Stimulated activated CD4-positive, alpha-beta T cell treated with anti-CD3 and anti-CD28 coated beads, Interleukin-1b, Interleukin-23, amount 100 ng/mL, for 4 hours (primary cell): ENCODE measurements at regions not wholly inside any gene's neighbourhood (a gene's known extent, or its start where the extent isn't known, plus 50 kb on each side); places are given as distances from the start of the nearest gene placed in this dataset.
A peak's percentile ranks its signal among the peaks of the same experiment; 100 is the strongest.

ENCODE experiments used
- DNase-seq, 2 donors: peaks; one replicate each; pipeline ENCODE4 v3.0.0-alpha.2; 2020; ENCODE audit warnings: low read depth in 2 of 2

DNA sequence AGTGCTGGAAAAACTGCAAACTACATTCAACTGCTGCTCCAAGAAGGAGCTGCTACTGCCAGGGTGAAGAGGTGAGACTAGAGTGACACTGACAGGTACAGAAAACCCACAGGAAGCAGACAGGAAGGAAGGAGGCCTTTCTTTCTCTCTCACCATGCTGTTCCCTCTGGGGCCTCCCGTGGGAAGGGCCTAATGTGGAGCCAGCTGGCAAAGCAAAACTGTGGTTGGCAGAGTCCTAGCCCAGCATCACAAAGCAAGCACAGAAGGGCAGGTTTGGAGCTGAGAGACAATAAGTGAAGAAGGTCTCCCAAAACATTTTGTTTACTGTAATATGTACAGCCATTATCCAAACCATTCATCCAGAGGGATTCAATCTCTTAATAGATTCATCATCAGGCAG lies 122.5 kb upstream of the MAX start:
- no peak for DNase-seq

DNA sequence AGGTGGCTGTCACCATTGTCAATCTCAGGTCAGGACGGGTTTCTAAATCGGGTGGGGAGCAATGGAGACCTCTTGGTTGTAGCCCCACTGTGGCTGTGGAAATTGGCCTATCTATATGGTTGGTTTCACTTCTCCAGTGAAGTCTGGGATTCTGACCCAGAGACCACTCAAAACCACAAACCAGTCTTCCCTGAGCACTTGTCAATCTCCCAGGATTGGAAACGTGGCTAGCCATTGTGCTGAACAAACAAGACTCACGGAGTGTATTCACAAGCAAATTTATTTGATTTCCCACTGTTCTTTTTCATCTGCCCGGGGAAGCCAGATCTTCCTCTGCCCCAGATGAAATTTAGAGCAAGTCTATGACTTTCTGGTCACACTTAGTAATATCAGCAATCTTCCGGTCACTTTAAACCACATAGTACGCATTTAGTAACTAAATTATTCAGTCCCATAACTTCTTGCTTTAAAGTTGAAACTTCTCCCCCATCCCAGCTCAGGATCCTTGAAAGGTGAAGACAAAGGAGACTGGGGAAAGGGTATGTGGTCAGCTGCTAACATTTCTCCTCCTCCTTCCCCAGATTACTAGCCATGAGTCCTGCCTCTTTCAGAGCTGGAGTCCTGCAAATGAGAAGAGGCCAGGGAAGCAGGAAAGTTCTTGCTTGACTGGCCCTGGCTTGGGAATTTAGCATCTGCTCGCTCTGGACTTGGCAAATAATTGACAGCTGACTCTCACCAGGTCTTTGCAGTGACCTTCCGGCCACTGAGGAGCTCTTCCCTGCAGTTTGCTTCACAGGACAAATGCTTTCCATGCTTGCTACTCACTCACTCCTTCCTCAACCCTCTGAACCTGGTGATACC lies 123.2 kb upstream of the MAX start:
- no peak for DNase-seq

DNA sequence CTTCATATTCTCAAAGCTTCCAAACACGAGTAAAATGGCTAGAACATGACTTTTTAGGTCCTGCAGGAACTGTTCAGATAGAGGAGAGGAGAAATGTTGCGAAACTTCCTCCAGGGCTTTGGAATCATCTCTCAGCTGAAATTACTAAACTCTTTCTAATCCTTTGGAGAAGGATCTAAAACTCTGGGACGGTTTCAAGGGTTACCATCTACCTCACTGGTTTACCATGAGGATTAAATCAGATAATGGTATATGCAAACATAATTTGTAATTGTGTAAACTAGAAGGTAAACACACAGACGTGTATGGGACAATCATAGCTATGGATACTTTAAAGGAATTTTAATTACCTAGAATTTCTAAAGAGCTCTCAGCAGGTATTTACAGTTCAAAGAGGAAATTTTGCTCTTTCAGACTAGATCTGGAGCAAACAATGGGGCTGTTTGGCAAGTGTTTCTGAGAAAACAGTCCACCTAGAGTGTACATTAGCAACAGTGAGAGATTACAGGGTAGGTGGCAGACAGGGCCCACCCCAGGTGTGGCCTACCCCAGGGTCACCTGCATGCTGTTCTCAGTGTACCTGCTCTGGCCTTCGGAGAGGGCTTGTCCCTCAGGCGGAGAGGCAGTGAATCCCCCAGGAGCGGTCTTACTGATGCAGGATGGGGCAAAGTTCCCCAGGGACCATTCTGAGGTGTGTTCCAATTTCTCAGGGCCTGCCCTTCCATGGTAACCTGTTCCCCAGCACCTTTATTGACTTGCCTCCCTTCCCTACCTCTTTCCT lies 124.7 kb upstream of the MAX start:
- DNase-seq, result no peak

DNA sequence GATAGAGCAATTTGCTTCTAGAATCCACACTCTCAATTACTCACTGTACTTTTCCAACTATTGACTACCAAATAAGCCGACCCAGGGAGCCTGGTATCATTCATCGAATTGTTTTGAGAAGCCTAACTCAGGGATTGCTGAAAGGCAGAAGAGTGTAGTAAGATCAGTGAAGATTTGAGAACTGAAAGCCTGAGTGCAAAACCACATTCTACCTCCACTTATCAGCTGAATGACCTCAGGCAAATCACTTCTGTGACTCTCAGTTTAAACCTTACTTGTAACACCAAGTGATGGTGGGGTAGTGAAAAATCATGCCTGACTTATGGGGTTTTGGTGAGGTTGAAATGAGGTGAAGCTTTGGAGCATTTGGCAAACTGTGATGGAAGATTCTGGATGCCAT lies 126.1 kb upstream of the MAX start:
- DNase-seq, result no peak

DNA sequence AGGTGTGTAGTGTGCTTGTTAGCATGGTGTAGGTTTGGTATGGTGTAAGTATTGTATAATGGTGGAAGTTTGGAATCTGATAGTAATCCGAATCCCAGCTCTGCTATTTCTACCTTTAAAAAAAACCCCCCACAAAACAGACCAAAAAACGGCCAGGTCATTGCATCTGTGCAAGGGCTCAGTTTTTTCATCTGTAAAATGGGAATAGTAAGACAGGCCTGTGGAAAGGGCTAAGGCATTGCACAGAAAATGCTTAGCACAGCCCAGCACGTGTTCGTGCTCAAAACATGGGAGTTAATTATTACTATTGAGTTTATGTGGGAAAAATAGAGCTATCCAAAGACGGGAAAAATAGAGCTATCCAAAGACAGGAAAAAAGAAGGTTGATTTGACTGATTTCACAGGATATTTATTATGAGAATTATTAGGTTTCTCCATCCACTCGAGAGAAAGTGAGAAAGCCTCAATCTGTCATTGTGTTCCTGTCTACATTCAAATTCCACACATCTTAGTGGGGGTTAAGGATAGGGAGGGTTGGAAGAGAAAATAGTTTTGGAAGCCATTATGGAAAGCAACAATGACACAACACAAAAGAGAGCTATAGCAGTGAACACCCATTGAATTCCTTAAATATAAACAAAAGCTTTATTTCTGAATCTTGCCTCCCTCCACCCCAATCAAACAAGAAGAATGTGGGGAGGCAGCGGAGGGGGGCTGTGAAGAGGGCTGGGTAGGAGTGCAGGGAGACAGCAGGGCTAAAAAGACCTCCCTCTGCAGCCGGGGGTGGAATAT lies 126.8 kb upstream of the MAX start:
- no peak for DNase-seq

DNA sequence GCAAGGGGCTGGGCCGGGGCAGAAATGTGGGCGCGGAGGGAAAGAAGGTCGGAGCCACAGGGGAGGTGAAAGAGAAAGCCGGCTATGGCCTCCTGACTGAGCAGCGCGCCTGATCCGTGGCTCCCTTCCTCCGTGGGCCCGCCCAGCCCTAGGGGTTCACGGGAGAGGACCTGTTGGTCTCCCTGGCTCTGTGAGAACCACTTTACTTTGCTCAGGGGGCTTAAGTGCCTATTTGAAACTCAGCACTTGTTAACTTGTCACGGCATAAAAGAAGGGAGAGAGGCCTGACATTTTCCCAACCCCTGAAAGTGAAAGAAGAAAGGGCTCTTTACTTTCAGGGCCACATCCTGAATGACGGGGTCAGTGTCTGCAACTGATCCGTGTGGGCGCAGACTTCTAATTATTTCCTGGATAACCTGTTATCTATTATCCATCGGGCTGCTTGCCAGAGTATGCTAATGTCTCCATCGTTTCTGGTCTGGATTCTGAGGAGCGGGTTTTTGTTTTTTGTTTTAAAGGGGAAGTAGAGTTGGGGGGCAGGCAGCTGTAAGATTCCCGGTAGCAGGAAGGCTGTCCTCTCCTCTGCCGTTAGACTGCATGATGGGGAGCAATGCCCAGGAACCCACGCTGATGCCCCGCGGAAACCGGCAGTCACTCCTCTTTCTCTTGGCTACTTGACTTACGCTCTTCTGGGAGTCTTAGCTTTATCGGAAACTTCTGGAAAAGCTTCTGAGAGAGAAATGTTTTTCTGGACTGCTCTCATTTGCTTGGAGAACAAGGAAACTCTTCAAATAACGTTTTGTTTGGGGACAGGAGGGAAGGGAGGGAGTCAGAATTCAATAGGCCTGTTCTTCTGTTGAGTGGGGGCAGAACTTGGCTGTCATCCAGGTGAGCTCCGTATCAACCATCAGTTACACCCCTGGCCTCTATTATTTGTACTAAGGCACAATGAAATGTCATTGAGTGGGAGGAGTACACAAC lies 127.7 kb upstream of the MAX start:
- DNase-seq, result peak in 1 of 2 donors; percentile 22

DNA sequence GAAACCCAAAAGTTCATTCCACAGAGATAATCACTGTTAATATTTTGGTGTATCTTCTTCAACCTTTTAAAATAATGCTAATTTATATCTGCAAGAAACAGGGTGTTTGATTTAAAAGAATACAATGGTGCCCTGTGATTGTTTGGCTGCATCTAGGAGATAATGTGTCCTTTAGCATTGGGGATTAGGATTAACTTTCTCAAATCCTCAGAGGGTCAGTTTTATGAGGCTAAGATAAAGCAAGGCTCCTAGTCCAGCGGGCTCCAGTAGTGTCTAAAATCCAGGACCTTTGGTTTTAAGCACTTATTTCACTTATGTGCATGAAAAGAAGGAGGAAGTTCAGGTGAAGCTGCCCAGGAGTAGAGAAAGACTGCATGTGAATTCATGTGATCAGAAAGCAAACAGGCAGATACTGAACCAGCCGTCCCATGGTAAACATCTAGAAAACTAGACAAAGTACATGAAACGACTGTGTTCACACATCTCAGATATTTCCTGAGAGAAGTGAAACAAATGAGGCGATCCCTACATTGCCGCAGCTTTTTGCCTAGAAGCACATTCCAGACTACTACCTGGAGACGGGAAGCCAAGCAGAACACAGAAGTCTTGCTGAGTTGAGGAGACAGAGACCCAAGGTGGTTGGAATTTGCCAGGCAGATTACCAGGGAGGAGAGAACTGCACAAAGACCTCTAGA lies 129.1 kb upstream of the MAX start:
- DNase-seq, result no peak

DNA sequence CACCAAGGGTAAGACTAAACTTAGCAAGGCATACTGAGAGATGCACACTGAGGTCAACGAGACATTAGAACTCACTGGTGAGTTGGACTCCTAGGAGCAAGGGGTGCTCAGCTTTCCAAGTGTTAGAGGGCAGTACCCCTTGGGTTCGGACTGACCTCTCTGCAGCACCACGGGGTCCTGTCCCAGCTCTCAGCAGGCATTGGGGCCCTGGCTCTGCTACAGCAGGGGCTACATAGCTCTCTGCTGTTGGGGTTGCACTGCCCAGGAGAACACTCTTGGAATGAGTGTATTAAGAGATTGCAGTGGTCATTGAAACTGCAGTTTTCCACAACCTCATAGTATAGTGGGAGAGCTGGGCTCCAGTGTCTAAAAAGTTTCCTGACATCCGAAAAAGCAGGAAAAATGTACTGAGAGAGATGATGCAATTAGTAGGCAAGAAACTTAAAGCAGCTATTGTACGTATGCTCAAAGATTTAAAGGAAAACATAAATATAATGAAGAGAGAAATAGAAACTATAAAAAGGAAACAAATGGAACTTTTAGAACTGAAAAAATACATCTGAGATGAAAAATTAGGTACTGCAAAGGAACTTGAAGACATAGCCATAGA lies 132.5 kb upstream of the MAX start:
- DNase-seq, result no peak

DNA sequence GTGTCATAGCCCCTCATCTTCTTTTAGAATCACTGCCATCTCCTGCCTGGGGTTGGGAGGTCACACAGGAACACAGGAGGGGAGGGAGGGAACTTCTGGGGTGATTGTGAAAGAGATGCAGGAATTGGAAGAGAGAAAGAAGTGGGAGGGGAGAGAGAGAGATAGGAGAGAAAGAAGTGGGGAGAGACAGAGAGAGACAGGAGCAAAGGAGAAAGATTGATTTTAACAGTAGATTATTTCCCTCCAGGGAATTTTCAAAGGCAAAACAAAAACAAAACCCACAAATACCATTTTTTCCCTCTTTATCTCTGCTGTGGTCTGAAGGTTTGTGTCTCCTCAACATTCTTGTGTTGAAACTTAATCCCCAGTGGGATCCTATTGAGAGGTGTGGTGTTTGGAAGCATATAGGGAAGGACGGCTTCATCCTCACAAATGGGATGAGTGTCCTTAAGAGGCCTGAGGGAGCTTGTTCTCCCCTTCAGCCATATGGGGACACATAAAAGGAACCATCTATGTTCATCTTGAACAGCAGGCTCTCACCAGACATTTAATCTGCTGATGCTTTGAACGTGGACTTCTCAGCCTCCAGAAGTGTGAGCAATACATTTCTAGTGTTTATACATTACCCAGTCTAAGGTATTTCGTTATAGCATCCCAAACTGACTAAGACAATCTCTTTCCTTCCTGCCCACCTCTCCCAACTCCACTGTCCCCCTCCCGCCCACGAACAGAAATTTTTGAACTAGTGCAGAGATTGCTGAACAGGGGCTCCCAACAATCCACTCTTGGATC lies 134.9 kb upstream of the MAX start:
- DNase-seq, result no peak

DNA sequence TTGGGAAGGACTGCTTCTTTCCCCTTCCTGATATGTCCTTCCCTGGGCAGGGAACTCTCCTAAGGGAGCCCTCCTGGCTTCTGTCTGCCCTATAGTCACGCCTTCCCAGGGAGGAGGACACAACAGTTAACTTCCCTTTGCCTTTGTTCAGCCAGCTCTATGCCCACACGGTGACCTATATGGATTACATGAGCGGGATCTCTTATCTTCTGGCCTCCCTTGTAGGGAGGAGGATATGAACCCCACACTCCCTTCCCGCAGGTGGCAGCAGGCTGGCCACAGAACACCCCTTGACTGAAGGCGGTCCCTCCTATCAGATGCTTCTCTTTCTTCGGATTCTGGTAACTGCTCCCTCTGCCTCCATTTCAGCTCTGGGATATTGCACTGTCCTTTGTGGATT lies 135.6 kb upstream of the MAX start:
- no peak for DNase-seq

DNA sequence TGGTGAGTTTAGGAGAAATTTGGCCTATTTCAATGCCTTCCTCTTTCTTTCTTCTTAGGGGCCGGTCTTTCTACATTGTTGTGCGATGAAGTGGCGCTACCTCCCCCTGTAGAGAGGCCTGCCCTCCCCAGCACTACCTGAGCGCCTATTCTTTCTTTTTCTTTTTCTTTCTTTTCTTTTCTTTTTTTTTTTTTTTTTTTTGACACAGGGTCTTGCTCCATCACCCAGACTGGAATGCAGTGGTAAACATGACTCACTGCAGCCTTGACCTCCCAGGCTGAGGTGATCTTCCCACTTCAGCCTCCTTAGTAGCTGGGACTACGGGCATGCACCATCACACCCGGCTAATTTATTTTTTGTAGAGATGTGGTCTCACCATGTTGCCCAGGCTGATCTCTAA lies 136.1 kb upstream of the MAX start:
- no peak for DNase-seq

DNA sequence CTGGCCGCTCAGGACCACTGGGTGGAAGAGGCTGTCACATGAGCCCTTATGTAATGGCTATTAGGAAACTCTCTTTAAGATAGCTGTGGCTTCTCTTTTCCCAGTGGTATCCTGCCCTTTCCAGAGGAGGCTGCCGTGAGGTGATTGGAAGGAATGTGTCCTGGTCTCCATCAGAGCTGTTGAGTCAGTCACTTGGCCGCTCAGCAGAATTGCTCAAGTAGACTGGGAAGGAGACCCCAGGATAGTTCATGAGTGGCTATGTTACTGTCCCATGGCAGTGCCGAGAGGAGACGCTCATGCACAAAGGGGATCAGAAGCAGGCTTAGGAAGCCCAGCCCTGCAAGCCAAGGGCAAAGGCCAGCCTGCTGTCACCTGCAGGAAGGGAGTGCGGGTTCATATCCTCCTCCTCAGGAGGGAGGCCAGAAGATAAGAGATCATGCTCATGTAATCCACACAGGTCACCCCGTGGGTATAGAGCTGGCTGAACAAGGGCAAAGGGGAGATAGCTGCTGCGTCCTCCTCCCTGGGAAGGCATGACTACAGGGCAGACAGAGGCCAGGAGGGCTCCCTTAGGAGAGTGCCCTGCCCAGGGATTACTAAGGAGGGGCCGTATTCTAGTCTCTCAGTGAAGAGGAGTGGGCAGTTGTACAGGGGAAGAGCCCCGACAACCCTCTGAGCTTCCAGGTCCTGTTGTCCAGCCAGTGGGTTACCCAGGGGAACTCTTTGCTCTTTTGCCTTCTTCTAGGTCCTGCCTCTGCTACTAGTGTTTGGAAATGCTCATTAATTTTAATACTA lies 137.0 kb upstream of the MAX start:
- DNase-seq, result no peak

DNA sequence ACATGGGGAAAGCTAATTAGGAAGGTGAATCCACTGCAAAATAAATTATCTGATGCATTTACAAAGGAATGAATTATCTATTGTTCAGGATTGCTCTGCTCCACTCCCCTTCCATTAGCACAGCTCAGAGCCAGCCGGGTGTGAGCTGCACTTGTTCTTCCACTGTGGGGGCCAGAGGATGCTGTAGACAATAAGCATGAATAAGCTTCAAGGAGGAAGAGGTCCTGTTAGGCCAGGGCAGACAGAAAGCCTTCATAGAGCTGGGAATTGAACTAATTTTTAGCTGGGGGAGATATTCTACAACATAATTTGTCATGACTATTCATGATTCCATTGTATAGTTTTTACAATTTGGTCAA lies 137.6 kb upstream of the MAX start:
- DNase-seq, result no peak

DNA sequence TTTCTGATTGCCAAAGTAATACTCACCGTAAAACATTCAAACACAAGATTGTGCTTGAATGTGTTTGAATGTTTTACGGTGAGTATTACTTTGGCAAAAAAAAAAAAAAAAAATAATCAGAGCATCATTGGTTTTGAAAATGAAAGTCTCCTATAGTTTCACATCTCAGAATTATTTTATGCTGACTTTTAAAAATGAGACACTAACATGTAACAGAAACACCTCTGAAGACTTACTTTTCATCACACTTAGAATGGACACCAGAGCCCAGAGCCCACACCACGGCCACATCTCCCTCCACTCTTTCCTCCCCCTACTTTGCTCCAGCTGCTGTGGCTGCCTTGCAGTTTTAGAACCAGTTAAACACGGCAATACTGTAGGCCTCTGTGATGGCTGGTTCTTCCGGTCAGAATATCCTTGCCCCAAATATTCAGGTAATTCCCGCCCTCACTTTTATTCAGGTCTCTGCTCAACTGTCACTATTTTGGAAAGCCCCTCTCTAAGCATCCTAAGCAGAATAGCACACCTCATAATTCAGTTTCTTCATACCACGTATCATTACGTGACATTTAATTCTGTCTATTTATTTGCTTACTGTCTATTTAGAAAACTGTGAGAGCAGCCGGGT lies 138.9 kb upstream of the MAX start:
- DNase-seq, result no peak

DNA sequence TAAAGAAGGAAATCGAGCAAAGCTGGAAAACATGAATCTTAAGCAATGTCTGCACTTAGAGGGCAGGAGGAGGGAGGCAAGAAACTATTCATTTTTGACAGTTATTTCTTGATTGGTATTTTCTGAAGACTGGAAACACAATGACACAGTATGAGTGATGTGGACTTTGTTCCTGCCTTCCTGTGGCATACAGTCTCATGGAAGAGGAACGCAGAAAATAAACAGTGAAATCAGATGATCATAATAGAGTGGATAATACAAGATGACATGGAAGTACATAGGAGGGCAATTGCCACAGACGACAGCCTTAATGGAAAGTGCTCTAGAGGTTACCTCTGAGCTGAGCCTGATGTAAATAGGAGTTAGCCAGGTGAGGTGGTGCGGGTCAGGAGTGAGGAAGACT lies 140.4 kb upstream of the MAX start:
- DNase-seq, result no peak

DNA sequence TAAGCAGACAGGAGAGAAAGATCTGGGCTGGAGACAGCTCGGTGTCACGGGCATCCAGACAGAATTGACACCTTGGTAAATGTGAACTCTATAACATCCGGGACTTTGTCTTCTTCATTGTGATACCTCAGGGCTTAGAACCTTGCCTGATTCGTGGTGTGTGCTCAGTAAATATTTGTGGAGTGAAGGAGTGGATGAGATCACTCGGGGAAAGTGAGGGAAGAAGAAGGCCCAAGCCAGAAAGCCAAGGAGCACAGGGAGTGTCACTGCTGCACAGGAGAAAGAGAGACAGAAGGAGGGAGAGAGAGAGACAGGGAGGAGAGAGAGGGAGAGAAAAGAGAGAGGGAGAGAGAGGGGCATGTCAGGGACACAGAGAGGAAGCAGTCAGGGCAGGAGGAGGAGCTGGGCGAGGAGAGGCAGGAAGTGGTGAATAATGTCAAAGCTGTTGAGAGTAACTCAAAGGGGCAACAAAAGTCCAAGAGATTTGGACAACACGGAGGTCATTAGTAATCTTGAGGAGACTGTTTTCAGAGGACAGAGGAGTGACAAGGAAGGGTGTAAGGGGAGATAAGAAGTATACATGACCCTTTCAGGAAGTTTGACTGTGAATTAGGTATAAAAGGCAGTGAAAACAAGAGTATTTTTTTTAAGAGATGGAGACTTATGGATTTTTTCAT lies 141.6 kb upstream of the MAX start:
- DNase-seq, result no peak

DNA sequence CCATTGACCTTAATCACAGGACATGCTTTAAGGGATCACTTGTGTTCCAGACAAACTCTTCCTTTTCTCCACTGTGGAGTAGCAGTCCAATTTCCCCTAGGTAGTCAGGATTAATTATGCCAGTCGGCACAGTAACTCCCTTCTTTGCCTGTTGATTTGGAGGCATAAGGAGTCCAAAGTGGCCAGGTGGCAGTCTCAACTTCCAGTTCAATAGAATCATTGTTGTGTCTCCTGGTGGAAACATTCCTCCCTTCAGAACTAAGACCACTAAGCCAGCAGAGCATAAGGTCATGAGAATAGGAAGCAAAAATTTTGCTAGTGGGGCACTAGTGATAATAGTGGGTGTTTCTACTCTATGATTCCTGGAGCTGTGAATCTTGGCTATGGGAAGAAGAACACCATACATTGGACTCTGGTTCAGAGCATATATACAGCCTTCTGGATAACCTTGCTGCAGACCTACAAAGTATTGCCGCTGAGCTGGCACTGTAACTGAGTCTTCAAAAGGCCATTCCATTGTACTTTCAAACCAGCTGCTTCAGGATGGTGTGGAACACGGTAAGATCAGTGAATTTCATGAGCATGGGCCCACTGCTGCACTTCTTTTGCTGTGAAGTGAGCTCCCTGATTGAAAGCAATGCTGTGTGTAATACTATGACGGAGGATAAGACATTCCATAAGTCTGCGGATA lies 147.3 kb upstream of the MAX start:
- DNase-seq, result no peak
